ENCODE measurements at regions not wholly inside any gene's neighbourhood (a gene's known extent, or its start where the extent isn't known, plus 50 kb on each side); places are given as distances from the start of the nearest gene placed in this dataset.

- no peak for TF ChIP-seq POLR2A (IDR thresholded peaks at IDR 0.05; ENCODE audit: borderline replicate concordance, extremely low read depth, insufficient read depth, insufficient read length)
- no peak for TF ChIP-seq RAD21 (IDR thresholded peaks at IDR 0.05; ENCODE audit: low read depth)
- no peak for TF ChIP-seq YY1 (IDR thresholded peaks at IDR 0.05; ENCODE audit: extremely low read depth, insufficient replicate concordance, low read depth, low read length)
- TF ChIP-seq ATF3 (IDR thresholded peaks at IDR 0.05) = no peak; the same call in 1 of the 2 replicates
- no peak for TF ChIP-seq CTCF (IDR thresholded peaks at IDR 0.05 in 2 of 3, conservative IDR thresholded peaks at IDR 0.05 in 1 of 3; ENCODE audit: borderline replicate concordance in 1 of 3, insufficient read depth in 1 of 3, low read depth in 2 of 3, low read length in 2 of 3)
- no peak for TF ChIP-seq MAX (IDR thresholded peaks at IDR 0.05)
- TF ChIP-seq ZNF274 (IDR thresholded peaks at IDR 0.05; ENCODE audit: low read depth, low read length) = no peak
- TF ChIP-seq EZH2 (IDR thresholded peaks at IDR 0.05) = no peak
- no peak for TF ChIP-seq REST (IDR thresholded peaks at IDR 0.05; ENCODE audit: low read depth)
- TF ChIP-seq ZBTB33 (IDR thresholded peaks at IDR 0.05; ENCODE audit: extremely low read depth, insufficient replicate concordance, low read length) = no peak
- no peak for TF ChIP-seq ELF1 (IDR thresholded peaks at IDR 0.05; ENCODE audit: borderline replicate concordance, low read depth)
- no peak for TF ChIP-seq SP1 (IDR thresholded peaks at IDR 0.05; ENCODE audit: low read depth)
- TF ChIP-seq JUND (IDR thresholded peaks at IDR 0.05) = no peak
- TF ChIP-seq CEBPB (IDR thresholded peaks at IDR 0.05; ENCODE audit: low read depth) = peak; percentile 42; the same call in 1 of the 2 replicates
These were observed 51.9 kb upstream of the FMOD start for GRCh38 chr1:203402629-203403337.

Data from HCT116 (cell line).